Thoracic aorta (tissue), 2 donors: ENCODE measurements at regions not wholly inside any gene's neighbourhood (a gene's known extent, or its start where the extent isn't known, plus 50 kb on each side); places are given as distances from the start of the nearest gene placed in this dataset.

Experiments
- ATAC-seq: fragments of 150-250 bp; one replicate; pipeline ENCODE4 v1.8.0; 2017; ENCODE audit warnings: low read depth; ENCODE audit not compliant: insufficient number of reproducible peaks, low FRiP score
- DNase-seq: peaks from one replicate; pipeline ENCODE4 v3.0.0-alpha.2; 2020; ENCODE audit warnings: low spot score
- H3K27ac ChIP-seq, 2 donors: fragments of 200-600 bp; sonication (generic); 1 replicate in 1 of 2; 2 replicates in 1 of 2; pipeline ENCODE4 v1.5.1; 2016; ENCODE audit warnings: mild to moderate bottlenecking in 2 of 2, moderate library complexity in 2 of 2
- H3K27me3 ChIP-seq: fragments of 200-600 bp; sonication (generic); replicated peaks from 2 replicates; pipeline ENCODE4 v1.6.0; 2016; ENCODE audit warnings: mild to moderate bottlenecking; ENCODE audit not compliant: insufficient read depth
- H3K36me3 ChIP-seq: fragments of 200-600 bp; sonication (generic); one replicate; pipeline ENCODE4 v1.5.1; 2016
- H3K4me1 ChIP-seq, 2 donors: fragments of 200-600 bp; sonication (generic); 1 replicate in 1 of 2; 2 replicates in 1 of 2; pipeline versions ENCODE4 v1.5.1 to v1.6.0; 2016; ENCODE audit warnings: low read depth in 2 of 2, mild to moderate bottlenecking in 1 of 2; ENCODE audit not compliant: control insufficient read depth in 1 of 2
- H3K4me3 ChIP-seq: fragments of 200-600 bp; sonication (generic); 2 replicates; pipeline ENCODE4 v1.5.1; 2016; ENCODE audit warnings: mild to moderate bottlenecking
- H3K9me3 ChIP-seq: fragments of 200-600 bp; sonication (generic); 2 replicates; pipeline ENCODE4 v1.5.1; 2016
- TF ChIP-seq, protein P1 (sequence below): fragments of 200-600 bp; sonication (generic); IDR thresholded peaks from one replicate; pipeline ENCODE4 v1.5.1; 2019; ENCODE audit warnings: antibody characterized with exemption

DNA sequence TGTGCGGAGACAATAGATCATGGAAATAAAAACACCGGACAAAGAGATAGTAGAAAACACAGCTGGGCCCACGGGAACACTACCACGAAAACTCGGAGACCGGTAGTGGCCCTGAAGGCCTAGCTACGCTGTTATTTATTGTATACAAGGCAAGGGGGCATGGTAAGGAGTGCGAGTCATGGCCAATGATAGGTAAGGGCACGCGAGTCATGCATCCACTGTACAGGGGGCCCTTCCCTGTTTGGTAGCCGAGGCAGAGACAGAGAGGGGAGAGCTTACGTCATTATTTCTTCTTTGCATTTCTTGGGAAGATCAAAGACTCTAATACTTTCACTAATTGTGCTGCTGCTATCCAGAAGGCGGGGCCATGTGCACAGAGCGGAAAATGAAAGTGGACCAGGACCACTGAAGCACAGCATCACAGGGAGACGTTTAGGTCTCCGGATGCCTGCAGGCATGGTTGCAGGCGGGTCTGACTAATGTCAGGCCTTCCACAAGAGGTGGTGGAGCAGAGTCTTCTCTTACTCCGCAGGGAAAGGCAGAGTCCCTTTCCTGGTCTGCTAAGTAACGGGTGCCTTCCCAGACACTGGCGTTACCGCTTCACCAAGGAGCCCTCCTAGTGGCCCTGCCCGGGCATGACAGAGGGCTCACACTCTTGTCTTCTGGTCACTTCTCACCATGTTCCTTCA is 74.4 kb upstream of the ARL4D start:
- Histone ChIP-seq H3K4me1 (no peaks in the 10 kb centered on the region), H3K36me3 (no peaks in the 10 kb centered on the region), H3K4me3 (no peak overlapping the region), H3K27ac (no peak overlapping the region), H3K9me3 (no peaks in the 10 kb centered on the region), H3K27me3 (no peaks in the 10 kb centered on the region)
- TF ChIP-seq, protein P1, sequence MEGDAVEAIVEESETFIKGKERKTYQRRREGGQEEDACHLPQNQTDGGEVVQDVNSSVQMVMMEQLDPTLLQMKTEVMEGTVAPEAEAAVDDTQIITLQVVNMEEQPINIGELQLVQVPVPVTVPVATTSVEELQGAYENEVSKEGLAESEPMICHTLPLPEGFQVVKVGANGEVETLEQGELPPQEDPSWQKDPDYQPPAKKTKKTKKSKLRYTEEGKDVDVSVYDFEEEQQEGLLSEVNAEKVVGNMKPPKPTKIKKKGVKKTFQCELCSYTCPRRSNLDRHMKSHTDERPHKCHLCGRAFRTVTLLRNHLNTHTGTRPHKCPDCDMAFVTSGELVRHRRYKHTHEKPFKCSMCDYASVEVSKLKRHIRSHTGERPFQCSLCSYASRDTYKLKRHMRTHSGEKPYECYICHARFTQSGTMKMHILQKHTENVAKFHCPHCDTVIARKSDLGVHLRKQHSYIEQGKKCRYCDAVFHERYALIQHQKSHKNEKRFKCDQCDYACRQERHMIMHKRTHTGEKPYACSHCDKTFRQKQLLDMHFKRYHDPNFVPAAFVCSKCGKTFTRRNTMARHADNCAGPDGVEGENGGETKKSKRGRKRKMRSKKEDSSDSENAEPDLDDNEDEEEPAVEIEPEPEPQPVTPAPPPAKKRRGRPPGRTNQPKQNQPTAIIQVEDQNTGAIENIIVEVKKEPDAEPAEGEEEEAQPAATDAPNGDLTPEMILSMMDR = no peak
- ATAC-seq = no peak
- no peak for DNase-seq

GRCh38 chr17:43319293-43320124 is 79.3 kb upstream of the ARL4D start:
- no peaks in the 10 kb centered on the region for H3K9me3 ChIP-seq
- no peak overlapping the region for H3K4me3 ChIP-seq
- H3K4me1 ChIP-seq = no peaks in the 10 kb centered on the region
- H3K27ac ChIP-seq = no peak overlapping the region
- H3K36me3 ChIP-seq = no peaks in the 10 kb centered on the region
- no peak for DNase-seq
- no peaks in the 10 kb centered on the region for H3K27me3 ChIP-seq
- no peak for ATAC-seq
- TF ChIP-seq, protein P1 = no peak

DNA sequence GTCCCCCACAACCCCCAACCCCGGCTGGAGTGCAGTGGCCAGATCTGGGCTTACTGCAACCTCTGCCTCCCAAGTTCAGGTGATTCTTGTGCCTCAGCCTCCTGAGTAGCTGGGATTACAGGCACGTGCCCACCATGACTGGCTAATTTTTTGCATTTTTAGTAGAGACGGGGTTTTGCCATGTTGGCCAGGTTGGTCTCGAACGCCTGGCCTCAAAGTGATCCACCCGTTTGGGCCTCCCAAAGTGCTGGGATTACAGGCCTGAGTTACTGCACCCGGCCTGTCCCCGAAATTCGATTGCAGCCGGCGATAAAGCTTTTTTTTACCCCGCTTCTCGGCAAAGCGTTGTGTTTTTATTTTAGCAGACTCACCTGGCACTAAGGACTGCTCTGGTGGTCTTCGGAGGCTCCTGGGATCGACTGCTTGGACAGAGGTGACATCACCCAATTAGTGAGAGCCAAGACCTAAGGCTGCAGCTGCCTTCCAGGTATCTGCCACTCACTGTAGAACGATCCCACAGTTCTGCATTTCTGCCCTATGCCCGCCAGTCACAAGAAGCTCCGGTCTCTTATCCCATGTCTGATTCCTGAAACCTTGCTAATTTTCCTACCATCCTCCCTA is 82.2 kb upstream of the ARL4D start:
- TF ChIP-seq, protein P1 = no peak
- ATAC-seq (no peak), DNase-seq (no peak)
- H3K27me3 ChIP-seq = no peaks in the 10 kb centered on the region
- H3K27ac ChIP-seq = no peak overlapping the region
- H3K4me3 ChIP-seq = no peak overlapping the region
- no peaks in the 10 kb centered on the region for H3K4me1 ChIP-seq
- no peaks in the 10 kb centered on the region for H3K36me3 ChIP-seq
- no peaks in the 10 kb centered on the region for H3K9me3 ChIP-seq

DNA sequence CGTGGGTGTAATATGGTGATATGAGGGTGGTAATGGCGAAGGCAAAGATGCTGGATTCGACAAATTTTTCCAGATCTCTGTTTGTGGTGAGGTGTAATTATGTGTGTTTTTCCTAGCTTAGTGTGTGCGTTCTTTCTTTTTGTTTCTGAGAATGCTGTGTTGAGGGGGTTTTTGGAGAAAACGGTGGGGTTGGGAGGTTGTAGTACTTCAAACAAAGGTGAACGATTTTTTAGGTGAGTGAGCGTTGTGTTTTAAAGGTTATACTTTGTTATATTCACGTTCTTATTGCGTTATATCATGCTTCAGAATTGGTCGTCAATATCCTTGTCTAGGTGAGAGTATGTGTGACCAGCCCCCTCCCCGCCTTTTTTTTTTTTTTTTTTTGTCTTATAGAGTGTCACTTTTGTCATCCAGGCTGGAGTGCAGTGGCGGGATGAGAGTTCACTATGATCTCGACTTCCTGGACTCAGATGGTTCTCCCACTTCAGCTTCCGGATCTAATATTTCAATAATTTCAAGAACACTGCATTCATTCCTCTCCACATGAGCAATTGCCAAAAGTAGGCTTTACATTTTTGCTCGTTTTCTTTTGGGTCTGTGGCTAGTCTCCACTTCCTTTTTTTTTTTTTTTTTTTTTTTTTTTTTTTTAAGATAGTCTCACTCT is 82.2 kb upstream of the RNU2-1 start:
- H3K9me3 ChIP-seq = no peaks in the 10 kb centered on the region
- H3K4me3 ChIP-seq = no peak overlapping the region
- DNase-seq = no peak
- no peak for ATAC-seq
- TF ChIP-seq, protein P1 = no peak
- no peaks in the 10 kb centered on the region for H3K36me3 ChIP-seq
- H3K4me1 ChIP-seq = no peaks in the 10 kb centered on the region
- no peaks in the 10 kb centered on the region for H3K27me3 ChIP-seq
- H3K27ac ChIP-seq = no peak overlapping the region

DNA sequence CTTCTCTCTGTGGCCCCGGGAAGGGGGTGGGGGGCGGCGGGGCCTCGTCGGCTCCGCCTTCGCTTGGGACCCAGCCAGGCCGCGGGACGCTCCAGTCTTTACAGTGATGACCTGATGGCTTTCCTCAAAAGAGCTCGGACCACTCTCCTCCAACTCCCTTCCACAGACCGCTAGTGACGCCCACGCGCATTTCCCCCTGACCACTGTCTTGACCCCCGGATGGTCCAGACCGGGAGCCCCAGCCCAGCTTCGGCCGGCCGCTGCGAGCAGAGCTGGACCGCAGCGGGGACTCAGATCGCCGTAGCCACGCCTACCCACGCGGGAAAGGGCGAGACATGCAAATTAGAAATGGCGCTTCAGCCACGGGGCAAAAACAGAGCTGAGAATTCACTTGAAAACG is 81.6 kb upstream of the RNU2-1 start:
- Histone ChIP-seq H3K4me3 (no peak overlapping the region), H3K27me3 (no peaks in the 10 kb centered on the region), H3K4me1 (no peaks in the 10 kb centered on the region), H3K36me3 (no peaks in the 10 kb centered on the region), H3K27ac (no peak overlapping the region), H3K9me3 (no peaks in the 10 kb centered on the region)
- ATAC-seq = no peak
- no peak for DNase-seq
- TF ChIP-seq, protein P1 = no peak
